Suprapubic skin (tissue), 4 donors: ENCODE measurements at regions not wholly inside any gene's neighbourhood (a gene's known extent, or its start where the extent isn't known, plus 50 kb on each side); places are given as distances from the start of the nearest gene placed in this dataset.

ENCODE experiments used
- DNase-seq, 2 donors: peaks; one replicate each; pipeline ENCODE4 v3.0.0-alpha.2; 2019; ENCODE audit warnings: low spot score in 2 of 2
- H3K27ac ChIP-seq: fragments of 200-600 bp; sonication (generic); one replicate; pipeline ENCODE4 v1.5.1; 2019
- H3K27me3 ChIP-seq: fragments of 200-600 bp; sonication (generic); one replicate; pipeline ENCODE4 v1.5.1; 2019
- H3K36me3 ChIP-seq: fragments of 200-600 bp; sonication (generic); one replicate; pipeline ENCODE4 v1.5.1; 2019
- H3K4me1 ChIP-seq: fragments of 200-600 bp; sonication (generic); one replicate; pipeline ENCODE4 v1.5.1; 2019
- H3K4me3 ChIP-seq: fragments of 200-600 bp; sonication (generic); one replicate; pipeline ENCODE4 v1.5.1; 2019; ENCODE audit warnings: mild to moderate bottlenecking
- H3K9me3 ChIP-seq: fragments of 200-600 bp; sonication (generic); one replicate; pipeline ENCODE4 v1.5.1; 2019
- EP300 ChIP-seq: sonication (generic); formaldehyde crosslinking; IDR thresholded peaks from one replicate; pipeline ENCODE4 v1.6.1; 2017; ENCODE audit warnings: antibody characterized with exemption
- POLR2A ChIP-seq, 2 donors: fragments of 450-650 bp; IDR thresholded peaks; one replicate each; pipeline ENCODE4 v1.6.1; 2017; ENCODE audit warnings: antibody characterized with exemption in 2 of 2, mild to moderate bottlenecking in 2 of 2, moderate library complexity in 2 of 2
- POLR2AphosphoS5 ChIP-seq, 3 donors: sonication (generic); formaldehyde crosslinking; IDR thresholded peaks; one replicate each; pipeline ENCODE4 v1.6.1; 2017; ENCODE audit warnings: antibody characterized with exemption in 3 of 3
- WGBS: methylation state at CpG from one replicate; pipeline ENCODE4 v1.1.5; 2018; 5-methylcytosine and 5-hydroxymethylcytosine counted together
- TF ChIP-seq, protein P1 (sequence below), 2 donors: fragments of 200-600 bp in 1 of 2; fragments of 450-650 bp in 1 of 2; sonication (generic) in 1 of 2; IDR thresholded peaks; one replicate each; pipeline ENCODE4 v1.5.1; 2016 to 2019; ENCODE audit warnings: antibody characterized with exemption in 2 of 2, mild to moderate bottlenecking in 1 of 2, moderate library complexity in 1 of 2

DNA sequence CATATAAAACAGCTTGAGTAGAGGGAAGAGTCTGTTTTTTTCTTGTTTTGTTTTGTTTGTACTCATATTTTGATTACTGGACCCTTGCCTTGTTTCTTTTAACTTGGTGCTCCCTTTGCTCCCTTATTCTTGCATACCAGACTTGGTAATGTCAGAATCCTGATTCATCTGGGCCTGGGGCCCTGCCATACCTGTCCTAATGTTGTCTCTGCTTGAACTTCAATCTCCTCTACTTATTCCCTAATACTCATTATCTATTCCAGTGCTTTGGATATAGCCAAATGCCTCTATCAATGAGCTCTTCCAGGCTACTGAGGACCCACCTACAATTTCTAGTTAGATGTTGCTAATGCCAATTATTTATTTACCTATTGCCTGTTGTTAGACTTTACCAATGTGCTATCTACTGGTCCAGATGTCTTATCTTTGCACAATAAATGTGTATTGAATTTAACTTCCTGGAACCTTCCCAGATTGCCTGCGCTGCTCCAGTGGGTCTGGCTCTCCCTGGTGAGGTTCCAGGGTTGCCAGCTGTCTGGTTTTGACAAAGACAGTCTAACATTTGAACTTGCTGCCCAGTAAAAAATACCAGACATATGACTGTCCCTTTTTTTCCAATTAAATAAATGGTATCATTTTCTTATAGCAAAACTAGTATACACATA lies 64.4 kb upstream of the ACSL4 start:
- TF ChIP-seq POLR2AphosphoS5 (IDR thresholded peaks at IDR 0.05) (no peak), EP300 (no peak), POLR2A (IDR thresholded peaks at IDR 0.05) (no peak)
- TF ChIP-seq, protein P1, sequence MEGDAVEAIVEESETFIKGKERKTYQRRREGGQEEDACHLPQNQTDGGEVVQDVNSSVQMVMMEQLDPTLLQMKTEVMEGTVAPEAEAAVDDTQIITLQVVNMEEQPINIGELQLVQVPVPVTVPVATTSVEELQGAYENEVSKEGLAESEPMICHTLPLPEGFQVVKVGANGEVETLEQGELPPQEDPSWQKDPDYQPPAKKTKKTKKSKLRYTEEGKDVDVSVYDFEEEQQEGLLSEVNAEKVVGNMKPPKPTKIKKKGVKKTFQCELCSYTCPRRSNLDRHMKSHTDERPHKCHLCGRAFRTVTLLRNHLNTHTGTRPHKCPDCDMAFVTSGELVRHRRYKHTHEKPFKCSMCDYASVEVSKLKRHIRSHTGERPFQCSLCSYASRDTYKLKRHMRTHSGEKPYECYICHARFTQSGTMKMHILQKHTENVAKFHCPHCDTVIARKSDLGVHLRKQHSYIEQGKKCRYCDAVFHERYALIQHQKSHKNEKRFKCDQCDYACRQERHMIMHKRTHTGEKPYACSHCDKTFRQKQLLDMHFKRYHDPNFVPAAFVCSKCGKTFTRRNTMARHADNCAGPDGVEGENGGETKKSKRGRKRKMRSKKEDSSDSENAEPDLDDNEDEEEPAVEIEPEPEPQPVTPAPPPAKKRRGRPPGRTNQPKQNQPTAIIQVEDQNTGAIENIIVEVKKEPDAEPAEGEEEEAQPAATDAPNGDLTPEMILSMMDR (IDR thresholded peaks at IDR 0.05), result no peak
- Histone ChIP-seq H3K4me3 (no peak overlapping the region), H3K27ac (no peak overlapping the region), H3K9me3 (no peaks in the 10 kb centered on the region), H3K27me3 (no peaks in the 10 kb centered on the region), H3K4me1 (no peaks in the 10 kb centered on the region), H3K36me3 (no peaks in the 10 kb centered on the region)
- 28% methylated on average over 1 of the region's 1 CpG for WGBS
- no peak for DNase-seq

DNA sequence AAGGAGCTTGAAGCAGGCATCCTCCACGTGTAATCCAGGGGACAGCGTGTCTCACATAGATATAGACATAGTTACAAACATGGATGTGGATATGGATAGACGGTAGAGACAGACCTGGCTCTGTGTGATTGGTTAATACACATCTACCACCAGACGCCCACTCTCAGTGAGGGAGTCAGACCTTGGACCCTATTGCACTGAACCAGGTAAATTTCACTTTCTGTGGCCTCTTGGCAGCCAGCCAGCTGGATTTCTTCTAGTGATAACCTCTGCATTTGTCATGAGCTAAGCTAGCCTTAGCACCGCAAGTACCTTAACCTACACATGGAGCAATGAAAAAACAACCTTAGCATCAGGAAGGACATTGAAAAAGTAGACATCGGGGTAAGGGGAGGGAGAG lies 79.2 kb upstream of the ACSL4 start:
- Histone ChIP-seq H3K9me3 (no peaks in the 10 kb centered on the region), H3K27me3 (no peaks in the 10 kb centered on the region), H3K4me1 (no peaks in the 10 kb centered on the region), H3K27ac (no peak overlapping the region), H3K4me3 (no peak overlapping the region), H3K36me3 (no peaks in the 10 kb centered on the region)
- TF ChIP-seq, protein P1 (IDR thresholded peaks at IDR 0.05), result no peak
- no peak for TF ChIP-seq POLR2AphosphoS5 (IDR thresholded peaks at IDR 0.05)
- TF ChIP-seq EP300, result no peak
- no peak for TF ChIP-seq POLR2A (IDR thresholded peaks at IDR 0.05)
- WGBS, result 71% methylated on average over 6 of the region's 6 CpGs
- DNase-seq, result no peak

DNA sequence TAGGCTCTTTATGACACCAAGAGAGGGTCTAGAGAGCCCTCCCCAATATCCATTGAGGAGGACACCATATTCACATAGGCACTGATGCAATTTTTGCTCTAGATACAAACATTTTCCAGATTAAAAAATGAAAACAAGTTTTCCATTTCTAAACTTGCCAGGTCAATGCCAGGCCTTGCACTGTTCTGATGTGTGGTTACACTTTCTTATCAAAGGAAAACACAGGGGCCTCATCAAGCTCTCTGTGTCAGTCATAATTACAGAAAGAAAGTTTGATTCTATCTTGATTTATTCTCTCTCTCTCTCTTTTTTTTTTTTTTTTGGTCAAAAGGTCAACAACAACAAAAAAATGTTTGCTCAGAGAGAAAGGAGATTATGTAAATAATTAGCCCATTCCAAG lies 80.2 kb upstream of the ACSL4 start:
- Histone ChIP-seq H3K27ac (no peak overlapping the region), H3K4me1 (no peaks in the 10 kb centered on the region), H3K27me3 (no peaks in the 10 kb centered on the region), H3K36me3 (no peaks in the 10 kb centered on the region), H3K9me3 (no peaks in the 10 kb centered on the region), H3K4me3 (no peak overlapping the region)
- TF ChIP-seq, protein P1 (IDR thresholded peaks at IDR 0.05), result no peak
- TF ChIP-seq POLR2A (IDR thresholded peaks at IDR 0.05) (no peak), POLR2AphosphoS5 (IDR thresholded peaks at IDR 0.05) (no peak), EP300 (no peak)
- DNase-seq, result no peak

DNA sequence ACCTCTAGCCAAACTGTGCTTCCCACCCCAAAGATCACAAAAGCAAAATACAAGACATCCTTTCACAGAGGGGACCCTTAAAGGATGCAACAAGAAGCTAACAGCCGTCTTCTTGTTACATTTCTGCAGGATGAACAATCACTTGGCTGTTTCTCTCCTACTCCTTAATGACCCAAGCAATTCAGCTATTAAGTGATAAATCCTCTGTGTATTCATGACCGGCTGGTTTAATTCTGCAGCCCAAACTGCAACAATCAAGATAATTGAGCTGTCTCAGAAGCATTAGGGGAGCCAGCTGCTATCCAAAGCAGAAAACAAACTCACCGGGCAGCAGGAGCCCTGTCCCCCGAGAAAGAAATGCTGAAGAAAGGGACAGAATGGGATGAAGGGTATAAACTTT lies 85.9 kb upstream of the ACSL4 start:
- DNase-seq, result no peak
- Histone ChIP-seq H3K9me3 (no peaks in the 10 kb centered on the region), H3K4me3 (no peak overlapping the region), H3K27me3 (no peaks in the 10 kb centered on the region), H3K27ac (no peak overlapping the region), H3K4me1 (no peaks in the 10 kb centered on the region), H3K36me3 (no peaks in the 10 kb centered on the region)
- 68% methylated on average over 4 of the region's 4 CpGs for WGBS
- TF ChIP-seq POLR2A (IDR thresholded peaks at IDR 0.05), result no peak
- no peak for TF ChIP-seq EP300
- no peak for TF ChIP-seq POLR2AphosphoS5 (IDR thresholded peaks at IDR 0.05)
- TF ChIP-seq, protein P1 (IDR thresholded peaks at IDR 0.05), result no peak

DNA sequence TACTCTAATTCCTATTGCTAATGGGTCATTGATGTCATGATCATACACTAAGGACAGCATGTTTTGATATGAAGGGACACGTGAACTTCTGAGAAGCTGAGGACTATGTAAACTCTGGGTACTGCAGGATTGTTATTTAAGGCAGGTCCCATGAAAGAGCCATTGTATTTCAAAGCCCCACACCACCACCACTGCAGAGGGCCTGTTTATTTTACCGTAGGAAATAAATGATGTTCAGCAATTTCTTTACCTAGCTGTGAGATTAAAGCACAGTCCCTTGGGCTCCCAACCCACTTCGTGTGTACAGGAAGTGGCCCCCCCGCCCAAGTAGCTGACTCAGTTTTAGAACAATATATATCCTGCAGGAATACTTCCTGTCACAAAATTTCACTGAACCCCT lies 89.8 kb upstream of the ACSL4 start:
- TF ChIP-seq POLR2AphosphoS5 (IDR thresholded peaks at IDR 0.05) (no peak), POLR2A (IDR thresholded peaks at IDR 0.05) (no peak), EP300 (no peak)
- TF ChIP-seq, protein P1 (IDR thresholded peaks at IDR 0.05), result no peak
- Histone ChIP-seq H3K36me3 (no peaks in the 10 kb centered on the region), H3K4me1 (no peaks in the 10 kb centered on the region), H3K9me3 (no peaks in the 10 kb centered on the region), H3K4me3 (no peak overlapping the region), H3K27me3 (no peaks in the 10 kb centered on the region), H3K27ac (no peak overlapping the region)
- DNase-seq, result no peak
- 37% methylated on average over 4 of the region's 4 CpGs for WGBS
